GM18520 (cell line): ENCODE measurements at regions not wholly inside any gene's neighbourhood (a gene's known extent, or its start where the extent isn't known, plus 50 kb on each side); places are given as distances from the start of the nearest gene placed in this dataset.
"Not testable (repeated sequence)": the region's sequence is repeated elsewhere in the genome, so short reads cannot be mapped to it uniquely, and the experiment has no call there.

Experiments used
- ATAC-seq: cut with Tn5 transposase; IDR thresholded peaks from one replicate; pipeline ENCODE4 v1.9.1; 2021; ENCODE audit not compliant: unreplicated experiment

DNA sequence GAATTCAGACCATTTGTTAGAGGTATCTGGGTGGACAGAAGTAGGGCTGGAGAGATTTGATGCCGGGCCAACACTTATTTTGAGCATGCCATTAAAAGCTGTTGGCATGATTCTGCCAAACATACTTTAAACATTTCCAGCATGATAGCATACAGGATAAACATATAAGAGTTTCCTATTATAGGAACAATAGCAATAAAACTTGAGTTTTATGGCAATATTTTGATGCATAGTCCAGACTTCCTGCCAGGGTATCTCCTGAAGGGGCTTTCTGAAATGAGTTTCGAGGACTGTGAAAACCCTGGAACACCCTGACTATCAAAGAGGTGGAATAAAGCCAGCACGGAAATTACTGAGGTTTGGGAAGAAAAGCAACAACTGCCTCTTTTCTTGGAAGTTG, 1398.0 kb upstream of the NXPH2 start:
- no peak for ATAC-seq

DNA sequence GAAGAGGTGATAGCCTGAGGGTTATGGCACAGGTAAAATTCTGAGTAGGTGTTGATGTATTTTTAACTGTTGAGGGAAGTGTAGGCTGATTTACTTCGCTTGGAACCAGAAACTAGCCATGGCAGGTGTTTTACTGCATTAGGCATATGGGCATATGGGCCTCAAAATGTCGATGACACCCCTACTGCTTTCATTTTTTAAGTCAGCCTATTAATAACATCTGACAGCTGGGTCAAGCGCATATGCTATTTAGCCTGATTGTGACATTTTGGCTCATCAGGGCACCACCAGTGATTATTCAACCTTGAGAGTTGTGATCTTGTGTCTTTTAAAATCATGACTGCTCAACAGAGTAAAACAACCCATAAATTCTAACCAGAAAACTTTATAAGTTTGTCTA, 1396.9 kb upstream of the NXPH2 start:
- ATAC-seq, result no peak

DNA sequence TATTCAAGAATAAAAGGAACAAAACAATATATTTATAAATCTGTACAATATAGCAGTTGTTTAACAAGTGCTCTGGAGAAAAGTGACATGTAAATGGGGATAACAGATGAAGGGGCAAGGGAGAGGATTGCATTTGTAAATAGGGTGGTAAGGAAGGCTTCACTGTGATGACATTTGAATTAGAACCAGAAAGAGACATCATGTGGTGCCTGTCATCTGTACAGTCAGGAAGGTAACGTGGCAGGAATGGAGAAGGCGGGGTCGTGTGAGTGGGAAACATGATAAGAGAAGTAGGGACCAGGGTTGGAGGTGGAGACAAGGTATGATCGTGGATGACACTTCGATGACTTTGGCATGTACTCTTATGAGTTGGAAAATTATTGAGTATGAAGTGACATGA, 1393.6 kb upstream of the NXPH2 start:
- ATAC-seq, result no peak

DNA sequence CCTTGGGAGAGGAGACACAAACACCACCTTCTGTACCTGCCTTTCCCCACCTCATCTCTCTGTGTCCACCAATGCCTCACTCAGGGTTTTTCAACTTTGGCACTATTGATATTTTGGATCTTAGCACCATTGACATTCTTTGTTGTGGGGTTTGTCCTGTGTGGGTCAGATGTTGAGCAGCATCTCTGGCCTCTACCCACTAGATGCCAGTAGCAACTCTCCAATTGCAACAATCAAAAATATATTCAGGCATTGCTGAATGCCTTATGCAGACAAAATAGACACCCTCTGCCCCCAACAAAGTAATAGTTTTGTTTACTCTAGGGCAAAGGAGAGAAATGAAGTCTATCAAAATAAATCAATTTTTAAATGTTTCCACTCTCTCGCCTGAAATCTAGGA, 1384.3 kb upstream of the NXPH2 start:
- no peak for ATAC-seq

DNA sequence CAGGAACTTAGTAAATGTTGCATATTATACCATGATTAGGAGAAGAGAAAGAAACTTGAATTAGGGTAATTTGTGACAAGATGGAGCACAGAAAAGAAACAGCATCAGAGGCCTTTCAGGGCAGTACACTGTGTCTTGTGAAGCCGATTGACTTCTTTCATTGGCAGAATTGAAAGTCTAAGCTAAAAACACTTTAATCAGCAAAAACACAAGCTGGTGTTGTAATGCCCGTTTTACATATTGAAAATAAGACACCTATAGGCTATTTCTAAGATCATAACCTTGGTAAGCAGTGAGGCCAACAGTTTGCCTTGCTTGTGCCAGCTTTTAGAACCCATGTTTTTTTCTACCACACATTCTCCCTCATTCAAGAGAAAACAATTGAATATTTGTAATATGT, 1378.1 kb upstream of the NXPH2 start:
- ATAC-seq, result no peak

DNA sequence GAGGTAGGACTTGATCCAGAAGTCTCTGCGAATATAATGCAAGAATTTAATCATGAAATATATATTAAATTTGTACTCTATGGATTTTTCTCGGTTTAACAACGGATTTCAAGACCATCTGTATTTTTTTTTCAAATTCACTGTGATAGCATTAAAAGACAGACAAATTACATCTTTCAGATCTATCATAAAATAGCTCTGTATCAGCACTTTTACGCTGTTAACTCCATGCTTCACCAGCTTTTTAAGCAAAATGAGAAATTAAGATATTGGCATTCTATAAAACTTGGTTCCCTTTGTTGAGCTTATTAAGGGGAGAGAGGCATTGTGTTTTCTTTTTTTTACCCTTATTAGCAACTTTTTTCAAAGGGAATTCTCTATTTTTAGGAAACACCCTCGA, 1377.6 kb upstream of the NXPH2 start:
- no peak for ATAC-seq

DNA sequence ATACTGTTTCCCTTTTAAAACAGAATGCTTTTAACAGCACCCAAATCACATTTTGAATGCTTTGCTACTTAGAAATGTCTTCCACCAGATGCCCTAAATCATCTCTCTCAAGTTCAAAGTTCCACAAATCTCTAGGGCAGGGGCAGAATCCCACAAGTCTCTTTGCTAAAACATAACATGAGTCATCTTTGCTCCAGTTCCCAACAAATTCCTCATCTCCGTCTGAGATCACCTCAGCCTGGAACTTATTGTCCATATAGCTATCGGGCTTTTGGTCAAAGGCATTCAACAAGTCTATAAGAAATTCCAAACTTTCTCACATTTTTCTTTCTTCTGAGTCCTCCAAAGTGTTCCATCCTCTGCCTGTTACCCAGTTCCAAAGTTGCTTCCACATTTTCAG, 1374.5 kb upstream of the NXPH2 start:
- no peak for ATAC-seq

DNA sequence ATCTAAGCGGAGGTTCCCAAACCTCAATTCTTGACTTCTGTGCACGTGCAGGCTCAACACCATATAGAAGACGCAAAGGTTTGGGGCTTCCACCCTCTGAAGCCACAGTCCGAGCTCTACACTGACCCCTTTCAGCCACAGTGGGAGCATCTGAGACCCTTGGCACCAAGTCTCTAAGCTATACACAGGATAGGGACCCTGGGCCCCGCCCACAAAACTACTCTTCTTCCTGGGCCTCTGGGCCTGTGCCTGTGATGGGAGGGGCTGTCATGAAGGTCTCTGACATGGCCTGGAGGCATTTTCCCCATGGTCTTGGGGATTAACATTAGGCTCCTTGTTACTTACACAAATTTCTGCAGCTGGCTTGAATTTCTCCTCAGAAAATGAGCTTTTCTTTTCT, 1374.1 kb upstream of the NXPH2 start:
- ATAC-seq, result no peak

DNA sequence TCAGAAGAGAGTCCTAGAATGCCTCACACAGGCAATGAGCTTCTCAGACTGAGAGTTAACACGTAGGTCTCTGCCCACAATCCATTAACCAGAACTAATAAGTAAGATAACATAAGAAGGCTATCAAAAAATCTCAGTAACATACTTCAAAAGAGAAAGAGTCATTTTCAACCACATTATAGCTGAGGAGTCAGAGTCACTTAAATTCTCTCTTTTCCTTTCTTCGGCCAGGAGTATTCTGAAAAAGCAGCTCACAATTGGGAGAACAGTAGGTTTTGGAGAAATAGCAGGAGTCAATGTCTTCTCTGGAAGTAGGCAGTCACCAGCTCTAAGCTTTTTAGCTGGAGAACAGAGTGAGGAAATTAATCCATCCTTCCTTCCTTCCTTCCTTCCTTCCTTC, 1364.4 kb upstream of the NXPH2 start:
- ATAC-seq, result no peak

DNA sequence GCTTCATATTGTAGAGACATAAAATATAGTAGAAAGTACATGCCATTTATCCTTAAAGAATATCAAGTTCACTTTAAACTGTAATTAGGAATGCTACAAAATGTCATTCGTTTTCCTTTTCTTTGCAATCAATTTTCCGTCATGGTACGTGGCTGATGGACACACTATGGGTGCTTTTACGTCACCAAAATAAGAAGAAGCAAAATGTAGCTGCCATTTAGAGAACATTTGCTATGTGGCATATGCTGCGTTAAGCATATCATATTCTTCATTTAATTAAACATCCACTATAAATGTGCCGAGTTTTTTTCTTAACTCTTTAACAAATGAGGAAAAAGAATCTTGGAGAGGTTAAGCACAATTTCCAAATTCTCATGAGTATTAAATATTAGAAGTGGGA, 1358.5 kb upstream of the NXPH2 start:
- no peak for ATAC-seq

DNA sequence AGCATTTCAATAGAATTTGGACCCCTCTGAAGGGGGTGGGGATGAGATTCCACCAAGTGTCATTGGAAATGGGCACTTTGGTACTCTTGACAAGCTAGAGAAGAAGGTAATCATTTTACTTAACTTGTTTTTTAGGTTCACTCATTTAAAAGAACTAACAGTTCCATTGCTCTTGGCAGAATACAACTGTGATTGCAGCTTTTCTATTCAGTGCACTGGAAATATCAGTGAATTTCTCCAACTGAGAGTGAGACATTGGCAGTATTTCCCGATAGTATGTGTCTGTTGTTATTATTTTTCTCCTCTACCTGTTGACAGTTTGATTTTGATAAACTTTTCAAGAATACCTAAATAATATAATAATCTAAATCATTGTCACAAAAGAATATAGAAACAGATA, 1356.7 kb upstream of the NXPH2 start:
- ATAC-seq, result no peak

DNA sequence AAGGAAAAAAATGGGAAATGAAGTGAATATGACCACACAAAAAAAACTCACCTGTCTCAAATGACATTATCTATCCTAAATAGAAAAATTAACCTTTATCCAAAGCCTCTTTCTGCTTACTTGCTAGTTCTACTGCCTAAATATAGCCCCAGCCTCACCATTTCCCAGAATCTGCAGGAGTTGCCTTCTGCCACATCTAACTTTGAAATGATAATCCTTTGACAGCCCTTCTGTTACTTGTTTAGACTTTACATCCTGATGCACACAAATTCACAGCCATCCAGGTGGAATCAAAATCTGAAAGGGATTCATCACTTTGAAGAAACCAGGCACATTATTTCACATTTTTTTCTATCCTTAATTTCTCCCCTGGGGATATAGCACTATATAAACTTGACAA, 1356.2 kb upstream of the NXPH2 start:
- no peak for ATAC-seq

DNA sequence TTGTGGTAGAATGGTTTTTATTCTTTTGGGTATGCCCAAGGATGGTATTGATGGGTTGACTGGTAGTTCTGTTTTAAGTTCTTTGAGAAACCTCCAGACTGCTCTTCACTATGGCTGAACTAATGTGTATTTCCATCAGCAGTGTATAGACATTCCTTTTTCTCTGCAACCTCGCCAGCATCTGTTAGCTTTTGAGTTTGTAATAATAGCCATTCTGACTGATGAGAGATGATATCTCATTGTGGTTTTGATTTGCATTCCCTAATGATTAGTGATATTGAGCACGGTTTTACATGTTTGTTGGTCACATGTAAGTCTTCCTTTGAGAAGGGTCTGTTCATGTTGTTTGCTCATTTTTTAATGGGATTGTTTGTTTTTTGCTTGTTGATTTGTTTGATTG, 1348.7 kb upstream of the NXPH2 start:
- ATAC-seq, result no peak

DNA sequence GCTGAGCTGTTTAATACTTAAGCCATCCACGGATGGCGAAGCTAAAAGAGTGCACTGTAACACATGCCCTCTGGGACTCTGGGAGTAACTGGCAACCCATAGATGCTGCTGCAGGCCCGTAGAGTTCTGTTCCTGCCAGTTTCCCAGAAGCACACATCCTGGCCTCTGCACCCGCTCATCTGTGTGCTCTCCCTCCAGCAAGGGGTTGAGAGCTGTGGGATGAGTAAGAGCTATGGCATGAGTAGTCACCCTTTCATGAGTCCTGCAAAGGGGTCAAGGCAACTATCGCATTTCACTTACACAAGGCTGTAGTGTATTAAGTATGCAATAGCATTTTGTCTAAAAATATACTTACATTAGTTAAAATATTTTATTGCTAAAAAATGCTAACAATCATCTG, 1341.8 kb upstream of the NXPH2 start:
- no peak for ATAC-seq

DNA sequence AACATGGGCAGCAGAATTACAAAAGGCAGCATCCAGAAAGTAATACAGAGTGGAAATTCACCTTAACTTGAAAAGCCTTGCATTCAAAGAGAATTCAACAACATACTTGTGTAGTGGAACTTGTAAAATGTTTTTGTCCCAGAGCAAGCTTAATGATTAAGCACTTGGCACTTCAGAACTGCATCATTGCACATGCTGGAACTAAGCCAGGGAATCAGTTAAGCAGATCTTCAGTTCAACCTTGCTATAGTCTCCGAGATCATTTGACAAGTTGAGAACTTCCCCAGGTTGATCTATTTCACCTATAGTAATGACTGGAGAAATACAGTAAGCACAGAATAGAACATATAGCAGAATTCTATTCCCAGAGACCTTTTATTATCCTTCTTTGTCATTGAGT, 1337.2 kb upstream of the NXPH2 start:
- no peak for ATAC-seq

DNA sequence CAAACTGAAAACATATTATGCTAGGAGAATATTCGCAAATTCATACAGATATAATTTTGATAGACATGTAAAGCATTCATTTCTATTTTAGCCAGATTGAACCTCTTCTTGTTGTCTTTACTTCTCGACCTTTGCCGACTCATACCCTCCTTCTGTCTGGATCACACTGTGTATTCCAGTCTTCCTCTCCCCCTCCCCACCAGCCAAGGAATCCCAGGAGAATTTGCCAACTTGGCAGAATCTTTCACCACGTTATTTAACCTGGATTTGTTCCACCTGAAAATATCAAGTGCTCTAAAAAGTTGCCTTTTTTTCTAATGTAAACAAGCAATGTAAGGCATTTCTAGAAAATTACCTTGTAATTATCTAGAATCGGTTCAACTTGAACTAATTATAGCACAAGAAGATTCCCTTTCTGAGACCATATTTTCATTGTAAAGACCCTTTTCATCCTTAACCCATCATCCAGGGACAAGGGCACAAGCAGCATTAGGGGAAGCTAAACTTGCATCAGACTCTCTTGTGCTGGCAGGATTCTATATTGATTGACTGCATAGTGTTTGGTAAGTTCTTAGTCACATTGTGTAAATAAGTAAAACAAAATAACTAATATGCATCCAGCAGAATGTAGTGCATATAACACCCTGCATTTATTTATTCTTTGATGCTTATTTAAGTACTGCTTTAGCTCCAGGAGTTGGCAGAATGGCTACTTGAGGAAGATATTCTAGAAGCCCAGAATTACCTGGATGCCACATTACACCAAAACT, 1328.7 kb upstream of the NXPH2 start:
- no peak for ATAC-seq

DNA sequence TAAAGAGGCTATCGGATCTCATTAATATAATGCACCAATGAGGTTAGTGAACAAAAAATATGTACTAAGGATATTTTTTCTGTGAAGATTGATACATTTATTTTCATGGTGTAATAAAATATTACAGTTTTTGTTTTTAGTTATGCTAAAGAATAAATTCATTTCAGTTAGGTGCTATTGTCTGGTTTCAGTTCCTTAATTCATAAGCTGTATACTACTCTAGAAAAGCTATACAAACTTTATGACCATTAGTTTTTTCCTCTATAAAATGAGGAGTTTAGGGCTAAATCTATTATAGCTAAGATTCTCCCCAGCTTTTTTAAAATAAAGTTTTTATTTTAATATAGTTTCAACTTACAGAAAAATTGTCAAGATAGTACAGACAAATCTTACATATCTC, 1311.7 kb upstream of the NXPH2 start:
- ATAC-seq, result no peak

DNA sequence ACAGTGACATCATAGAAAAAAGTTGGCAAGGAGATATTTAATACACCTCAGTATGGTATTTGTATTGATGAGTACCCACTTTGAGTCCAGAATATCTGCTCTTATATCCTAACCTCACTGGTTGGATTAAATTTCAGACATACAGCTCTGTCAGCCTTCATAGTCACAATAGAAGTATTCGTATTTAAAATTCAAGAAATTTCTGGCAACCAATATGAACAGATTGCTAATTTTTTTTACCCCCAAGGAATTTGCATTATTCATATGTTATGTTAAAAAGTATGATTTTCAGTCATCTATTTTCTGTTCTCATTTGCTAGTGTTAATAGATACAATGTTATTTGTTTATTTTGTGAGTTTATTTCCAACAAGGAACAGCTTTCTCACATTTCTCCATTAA, 1306.8 kb upstream of the NXPH2 start:
- no peak for ATAC-seq

DNA sequence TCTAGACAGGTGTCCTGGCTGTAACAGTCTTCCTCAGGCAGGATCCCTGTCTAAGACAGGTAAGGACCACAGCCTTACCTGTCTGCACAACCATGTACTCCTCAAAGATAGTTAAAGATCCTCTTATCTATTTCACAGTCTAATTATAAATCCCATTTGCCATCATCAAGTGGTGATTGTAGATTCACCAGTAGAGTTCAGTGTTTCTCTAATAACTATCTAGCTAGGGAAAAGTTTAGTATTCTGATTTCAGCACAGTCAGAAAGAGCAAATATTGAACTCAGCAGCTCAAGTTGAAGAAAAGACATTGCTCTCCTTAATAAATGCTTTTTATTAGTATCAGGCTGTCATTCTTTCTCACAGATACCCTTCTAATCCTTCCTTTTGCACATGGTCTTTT, 1305.5 kb upstream of the NXPH2 start:
- no peak for ATAC-seq

DNA sequence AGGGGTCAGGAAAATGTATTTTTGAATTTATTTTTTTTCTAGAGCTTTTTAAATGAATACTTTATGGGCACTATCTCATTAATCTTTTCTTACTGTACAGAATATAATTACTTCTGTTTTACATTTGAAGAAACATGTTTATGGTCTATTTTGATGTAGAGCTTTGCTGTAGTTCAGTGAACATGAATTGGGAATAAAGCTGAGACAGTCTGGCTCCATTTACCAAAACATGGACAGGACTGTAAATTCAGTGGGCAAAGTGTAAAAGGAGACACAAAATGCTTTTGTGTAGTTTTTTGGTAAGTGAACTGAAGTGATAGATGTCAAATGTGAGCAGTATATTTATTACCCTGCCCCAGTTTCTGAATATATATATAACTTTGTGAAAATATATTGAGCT, 1298.8 kb upstream of the NXPH2 start:
- ATAC-seq, result no peak

DNA sequence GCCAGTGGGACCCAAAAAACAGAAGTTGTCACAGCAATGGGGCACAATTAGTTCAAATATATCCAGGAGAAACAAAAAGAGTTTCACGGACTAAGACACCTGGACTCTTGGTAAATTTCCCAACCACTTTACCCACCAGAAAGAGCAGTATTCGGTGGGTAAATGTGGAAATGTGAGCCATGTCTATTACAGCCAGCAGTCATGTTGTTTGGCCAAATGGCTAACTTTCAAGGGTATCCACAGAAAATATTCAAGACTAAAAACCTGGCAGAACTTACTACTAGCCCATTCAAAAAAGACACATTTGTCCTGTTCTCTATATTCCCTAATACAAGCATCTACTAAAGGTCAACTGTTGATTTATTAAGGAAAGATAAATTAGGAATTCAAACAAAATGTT, 1296.0 kb upstream of the NXPH2 start:
- ATAC-seq, result no peak

DNA sequence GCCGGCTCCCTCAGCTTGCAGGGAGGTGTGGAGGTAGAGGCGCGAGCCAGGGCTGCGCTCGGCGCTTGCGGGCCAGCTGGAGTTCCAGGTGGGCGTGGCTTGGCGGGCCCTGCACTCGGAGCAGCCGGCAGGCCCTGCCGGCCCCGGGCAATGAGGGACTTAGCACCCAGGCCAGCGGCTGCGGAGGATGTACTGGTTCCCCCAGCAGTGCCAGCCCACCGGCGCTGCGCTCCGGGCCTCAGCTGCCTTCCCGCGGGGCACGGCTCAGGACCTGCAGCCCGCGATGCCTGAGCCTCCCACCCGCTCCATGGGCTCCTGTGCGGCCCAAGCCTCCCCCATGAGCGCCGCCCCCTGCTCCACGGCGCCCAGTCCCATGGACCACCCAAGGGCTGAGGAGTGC, 1293.6 kb upstream of the NXPH2 start:
- ATAC-seq, result not testable (repeated sequence)

DNA sequence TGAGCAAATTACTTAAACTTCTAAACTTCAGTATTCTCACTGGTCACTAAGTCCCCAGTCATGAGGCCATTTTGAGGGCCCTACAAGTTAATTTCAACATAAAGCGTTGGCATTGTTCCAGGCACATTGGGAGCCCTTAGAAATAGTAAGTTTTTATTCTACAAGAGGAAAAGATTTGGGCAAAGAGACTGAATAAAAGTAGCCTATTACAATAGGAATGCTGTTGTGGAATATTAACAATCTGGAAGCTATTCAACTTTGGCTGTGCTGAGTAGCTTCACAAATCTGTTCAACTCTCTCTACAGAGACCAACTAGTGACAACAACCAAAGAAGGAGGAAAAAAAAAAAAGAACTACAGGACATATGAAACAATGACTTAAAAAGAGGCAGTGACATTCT, 1287.5 kb upstream of the NXPH2 start:
- ATAC-seq, result no peak

DNA sequence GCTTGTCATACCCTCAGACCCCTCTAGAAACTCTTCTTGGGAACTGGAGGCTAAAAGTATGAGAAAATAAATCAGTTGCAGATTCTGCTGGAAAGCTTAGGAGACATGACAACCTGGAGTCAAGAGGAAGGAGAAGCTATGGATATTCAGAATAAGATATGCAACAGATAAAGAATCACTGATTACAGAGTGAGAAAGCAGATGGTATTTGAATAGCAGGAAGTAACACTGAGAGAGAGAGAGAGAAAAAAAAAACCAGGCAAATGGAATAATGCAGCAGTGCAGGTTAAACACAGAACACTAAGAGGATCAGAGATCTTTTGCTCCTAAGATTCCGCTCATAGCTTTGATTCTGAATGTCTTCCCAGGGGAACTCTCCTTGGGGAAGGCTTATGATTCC, 1284.1 kb upstream of the NXPH2 start:
- ATAC-seq, result no peak
